CD4-positive, alpha-beta memory T cell (primary cell): ENCODE measurements at regions not wholly inside any gene's neighbourhood (a gene's known extent, or its start where the extent isn't known, plus 50 kb on each side); places are given as distances from the start of the nearest gene placed in this dataset.

Source experiments
- CTCF ChIA-PET: fragments of 350-600 bp; sonication (Branson Sonifier 250); formaldehyde crosslinking; loops from one replicate; lab custom pipeline; 2021; ENCODE audit warnings: inconsistent platforms; ENCODE audit not compliant: partially characterized antibody; lab: Charles Lee
- POLR2A ChIA-PET: fragments of 350-600 bp; sonication (Branson Sonifier 250); formaldehyde crosslinking; loops from one replicate; lab custom pipeline; 2021; ENCODE audit not compliant: partially characterized antibody; lab: Charles Lee
- DNase-seq, 5 donors: peaks; one replicate each; pipeline versions ENCODE4 v3.0.0 to v3.0.0-alpha.2; 2020 to 2022; ENCODE audit warnings: mixed read lengths in 1 of 5
- H3K27ac ChIP-seq: one replicate; pipeline ENCODE4 v1.7.0; 2013; ENCODE audit warnings: low read depth, low read length
- H3K27me3 ChIP-seq: 2 replicates; pipeline ENCODE4 v1.7.0; 2013; ENCODE audit warnings: mild to moderate bottlenecking, low read length, moderate library complexity; ENCODE audit not compliant: insufficient read depth
- H3K36me3 ChIP-seq: 2 replicates; pipeline ENCODE4 v1.7.0; 2013; ENCODE audit warnings: mild to moderate bottlenecking, low read length, moderate library complexity; ENCODE audit not compliant: insufficient read depth
- H3K4me1 ChIP-seq: 2 replicates; pipeline ENCODE4 v1.7.0; 2013; ENCODE audit warnings: mild to moderate bottlenecking, low read length, moderate library complexity; ENCODE audit not compliant: insufficient read depth
- H3K4me3 ChIP-seq, 2 donors: one replicate each; pipeline ENCODE4 v1.7.0; 2013; ENCODE audit warnings: low read length in 2 of 2, mild to moderate bottlenecking in 1 of 2
- H3K9me3 ChIP-seq, 2 donors: one replicate each; pipeline ENCODE4 v1.7.0; 2013; ENCODE audit warnings: low read length in 2 of 2, control low read depth in 1 of 2; ENCODE audit not compliant: control insufficient read depth in 1 of 2
- H3K27ac Mint-ChIP-seq, 7 donors: one replicate each; pipeline ENCODE4 v1.8.0; 2020 to 2021; ENCODE audit warnings: mixed read lengths in 7 of 7, mild to moderate bottlenecking in 6 of 7, inconsistent platforms in 3 of 7, moderate library complexity in 3 of 7
- H3K27me3 Mint-ChIP-seq, 2 donors: one replicate each; pipeline ENCODE4 v1.8.0; 2020 to 2021; ENCODE audit warnings: mixed read lengths in 2 of 2
- H3K36me3 Mint-ChIP-seq, 2 donors: one replicate each; pipeline ENCODE4 v1.8.0; 2020 to 2021; ENCODE audit warnings: mixed read lengths in 2 of 2, inconsistent platforms in 1 of 2, mild to moderate bottlenecking in 1 of 2
- H3K4me1 Mint-ChIP-seq, 4 donors: one replicate each; pipeline ENCODE4 v1.8.0; 2020 to 2021; ENCODE audit warnings: mixed read lengths in 4 of 4, mild to moderate bottlenecking in 1 of 4
- H3K4me3 Mint-ChIP-seq, 8 donors: one replicate each; pipeline ENCODE4 v1.8.0; 2020 to 2021; ENCODE audit warnings: mixed read lengths in 8 of 8, mild to moderate bottlenecking in 7 of 8, moderate library complexity in 6 of 8, inconsistent platforms in 3 of 8
- H3K9me3 Mint-ChIP-seq, 8 donors: one replicate each; pipeline ENCODE4 v1.8.0; 2020 to 2021; ENCODE audit warnings: mixed read lengths in 8 of 8, mild to moderate bottlenecking in 5 of 8, inconsistent platforms in 3 of 8, moderate library complexity in 1 of 8
- intact Hi-C: fragments of 100-400 bp; cut with micrococcal nuclease; formaldehyde crosslinking; loops from one replicate; pipeline ENCODE4 v1.15.1; 2023

DNA sequence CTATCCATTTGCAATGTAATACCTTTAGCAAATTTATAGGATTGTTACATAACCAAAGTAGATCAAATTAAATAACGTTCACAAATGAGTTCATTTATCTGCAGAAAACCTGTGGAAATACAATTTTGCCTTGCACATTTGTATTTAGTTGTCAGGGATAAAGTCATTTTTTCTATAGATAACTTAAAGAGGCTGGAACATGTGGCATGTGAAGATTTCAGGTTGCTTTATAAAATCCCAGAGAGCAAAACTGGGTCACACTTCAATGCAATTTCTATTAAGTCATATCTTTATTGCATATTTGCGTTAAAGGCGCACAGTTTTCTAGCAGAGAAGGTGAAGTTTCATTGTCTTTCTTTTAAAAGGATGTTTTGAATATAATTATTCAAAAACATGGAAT, 342.4 kb downstream of the USP25 start:
- H3K27ac ChIP-seq, result no peak overlapping the region
- POLR2A ChIA-PET, result no interaction called here
- CTCF ChIA-PET, result no interaction called here

DNA sequence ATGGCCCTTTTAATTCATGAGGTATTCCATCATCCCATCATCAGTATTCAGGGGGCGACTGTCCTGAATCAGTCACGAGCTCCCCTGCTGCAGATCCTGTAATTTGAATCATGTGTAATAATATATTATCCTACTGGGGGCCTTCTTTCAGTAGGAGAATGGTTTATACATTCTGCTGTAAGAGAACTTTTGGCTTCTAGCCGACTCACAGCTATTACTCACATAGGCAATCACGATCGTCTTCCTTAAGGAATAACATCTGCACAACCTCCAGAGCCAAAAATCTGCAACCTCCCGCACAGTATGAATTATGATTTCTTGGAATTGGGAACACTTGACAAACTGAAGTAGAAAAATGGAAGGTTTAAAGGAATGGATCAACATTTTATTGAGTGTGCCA, 343.0 kb downstream of the USP25 start:
- Histone ChIP-seq H3K4me1 (no peaks in the 10 kb centered on the region), H3K27me3 (no peaks in the 10 kb centered on the region), H3K9me3 (no peaks in the 10 kb centered on the region), H3K4me3 (no peak overlapping the region), H3K36me3 (no peaks in the 10 kb centered on the region), H3K27ac (no peak overlapping the region)
- H3K36me3 Mint-ChIP-seq, result no peaks in the 10 kb centered on the region
- peaks cover 0 to 2% of the 10 kb centered on the region in 2 donors for H3K27me3 Mint-ChIP-seq
- ChIA-PET CTCF (no interaction called here), POLR2A (no interaction called here)
- intact Hi-C loops, result no loop called here
- H3K4me3 Mint-ChIP-seq, result no peak overlapping the region
- no peak overlapping the region for H3K27ac Mint-ChIP-seq
- peaks cover 0 to 1% (median 0%) of the 10 kb centered on the region in 8 donors for H3K9me3 Mint-ChIP-seq
- DNase-seq, result no peak
- no peaks in the 10 kb centered on the region for H3K4me1 Mint-ChIP-seq

More for the DNA sequence above, 342.4 kb downstream of the USP25 start:
- Histone ChIP-seq H3K36me3 (no peaks in the 10 kb centered on the region), H3K4me3 (no peak overlapping the region), H3K27me3 (no peaks in the 10 kb centered on the region), H3K9me3 (no peaks in the 10 kb centered on the region), H3K4me1 (no peaks in the 10 kb centered on the region)
- Mint-ChIP-seq H3K27ac (no peak overlapping the region), H3K36me3 (no peaks in the 10 kb centered on the region), H3K4me3 (no peak overlapping the region), H3K4me1 (no peaks in the 10 kb centered on the region), H3K9me3 (peaks cover 0 to 1% (median 0%) of the 10 kb centered on the region in 8 donors), H3K27me3 (peaks cover 0 to 2% of the 10 kb centered on the region in 2 donors)
- DNase-seq, result no peak
- intact Hi-C loops, result no loop called here

DNA sequence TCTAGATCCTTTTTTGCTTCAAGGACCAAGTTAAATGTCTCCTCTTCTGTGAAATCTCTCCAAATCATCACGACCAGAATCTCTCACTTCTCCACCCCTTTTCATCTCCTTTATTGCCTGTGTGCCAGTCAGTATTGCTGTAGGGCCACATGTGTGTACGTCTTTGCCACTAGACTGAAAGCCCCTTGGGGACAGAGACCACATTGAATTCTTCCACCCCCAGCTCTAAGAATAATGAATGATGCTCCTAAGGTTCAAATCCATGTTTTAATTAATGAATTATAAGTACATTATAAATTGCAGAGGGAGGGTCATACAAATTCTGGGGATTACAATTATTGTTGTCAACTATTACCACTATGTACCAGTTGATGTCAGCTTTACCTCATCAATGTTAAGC, 343.8 kb downstream of the USP25 start:
- no peak for DNase-seq
- Mint-ChIP-seq H3K27me3 (peaks cover 0 to 2% of the 10 kb centered on the region in 2 donors), H3K4me3 (no peak overlapping the region), H3K9me3 (peaks cover 0 to 1% (median 0%) of the 10 kb centered on the region in 8 donors), H3K27ac (no peak overlapping the region), H3K4me1 (no peaks in the 10 kb centered on the region), H3K36me3 (no peaks in the 10 kb centered on the region)
- Histone ChIP-seq H3K27me3 (no peaks in the 10 kb centered on the region), H3K4me3 (no peak overlapping the region), H3K4me1 (no peaks in the 10 kb centered on the region), H3K36me3 (no peaks in the 10 kb centered on the region), H3K9me3 (no peaks in the 10 kb centered on the region), H3K27ac (no peak overlapping the region)
- POLR2A ChIA-PET, result no interaction called here
- CTCF ChIA-PET, result no interaction called here
- intact Hi-C loops, result no loop called here

DNA sequence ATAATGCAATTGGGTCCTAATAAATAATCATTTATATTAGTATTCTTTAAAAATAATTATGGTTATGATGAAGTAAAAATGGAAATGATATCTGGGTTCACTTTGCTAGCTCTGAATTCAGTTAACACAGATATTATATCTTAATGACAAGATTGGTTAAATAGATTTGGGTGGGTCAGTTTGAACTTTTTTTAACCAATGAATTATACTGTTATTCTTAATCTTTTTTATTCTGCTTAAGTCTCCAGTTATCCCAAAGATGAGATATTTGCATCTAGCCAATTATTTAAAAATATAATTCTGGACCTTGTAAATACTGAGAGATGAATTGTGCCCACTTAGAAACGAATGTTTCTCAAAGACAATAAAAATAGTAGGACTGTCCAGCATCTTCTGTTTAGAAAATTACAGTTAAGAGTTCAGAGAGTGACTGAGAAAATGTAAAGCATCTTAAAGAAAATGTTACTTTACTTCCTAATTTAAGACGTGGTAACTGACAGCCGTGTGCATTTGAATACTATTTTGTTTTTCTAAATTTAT, 345.2 kb downstream of the USP25 start:
- Histone ChIP-seq H3K27me3 (no peaks in the 10 kb centered on the region), H3K9me3 (no peaks in the 10 kb centered on the region), H3K4me1 (no peaks in the 10 kb centered on the region), H3K27ac (no peak overlapping the region), H3K4me3 (no peak overlapping the region), H3K36me3 (no peaks in the 10 kb centered on the region)
- ChIA-PET CTCF (no interaction called here), POLR2A (no interaction called here)
- no peak for DNase-seq
- Mint-ChIP-seq H3K27ac (no peak overlapping the region), H3K36me3 (no peaks in the 10 kb centered on the region), H3K27me3 (peaks cover 0 to 2% of the 10 kb centered on the region in 2 donors), H3K9me3 (peaks cover 0 to 1% (median 0%) of the 10 kb centered on the region in 8 donors), H3K4me3 (no peak overlapping the region), H3K4me1 (no peaks in the 10 kb centered on the region)
- intact Hi-C loops, result no loop called here

DNA sequence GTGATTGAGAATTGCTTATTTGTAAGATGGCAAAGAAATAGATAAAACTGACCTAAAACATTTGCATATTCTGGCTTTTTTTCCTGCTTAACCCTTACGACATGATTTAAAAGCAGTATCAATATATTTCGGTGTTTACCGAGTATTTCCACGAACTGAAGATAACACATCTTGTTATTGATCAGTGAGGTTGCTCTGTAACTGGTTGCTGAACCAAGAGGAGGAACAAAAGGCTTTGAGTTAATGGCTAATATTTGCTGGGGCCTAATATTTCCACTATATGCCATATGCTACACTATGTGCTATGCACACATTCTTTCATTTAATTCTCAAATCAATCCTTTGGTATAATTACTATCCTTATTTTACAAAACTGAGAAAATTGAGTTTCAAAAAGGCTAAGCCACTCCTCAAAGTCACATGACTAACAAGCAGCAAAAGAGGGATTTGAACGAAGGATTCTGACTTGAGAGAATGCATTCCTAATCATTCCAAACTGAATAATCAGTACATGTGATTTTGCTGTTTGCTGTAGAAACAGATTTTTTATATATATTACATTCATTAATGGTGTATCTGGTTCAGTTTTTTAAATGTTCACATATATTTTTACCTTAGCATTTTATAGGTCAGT, 346.0 kb downstream of the USP25 start:
- H3K36me3 Mint-ChIP-seq, result no peaks in the 10 kb centered on the region
- ChIA-PET CTCF (no interaction called here), POLR2A (no interaction called here)
- H3K27ac Mint-ChIP-seq, result no peak overlapping the region
- intact Hi-C loops, result no loop called here
- H3K4me3 ChIP-seq, result no peak overlapping the region
- H3K4me3 Mint-ChIP-seq, result no peak overlapping the region
- H3K4me1 Mint-ChIP-seq, result no peaks in the 10 kb centered on the region
- no peaks in the 10 kb centered on the region for H3K27me3 ChIP-seq
- H3K36me3 ChIP-seq, result no peaks in the 10 kb centered on the region
- peaks cover 0 to 1% (median 0%) of the 10 kb centered on the region in 8 donors for H3K9me3 Mint-ChIP-seq
- peaks cover 0 to 2% of the 10 kb centered on the region in 2 donors for H3K27me3 Mint-ChIP-seq
- no peak overlapping the region for H3K27ac ChIP-seq
- no peaks in the 10 kb centered on the region for H3K9me3 ChIP-seq
- H3K4me1 ChIP-seq, result no peaks in the 10 kb centered on the region
- DNase-seq, result no peak

DNA sequence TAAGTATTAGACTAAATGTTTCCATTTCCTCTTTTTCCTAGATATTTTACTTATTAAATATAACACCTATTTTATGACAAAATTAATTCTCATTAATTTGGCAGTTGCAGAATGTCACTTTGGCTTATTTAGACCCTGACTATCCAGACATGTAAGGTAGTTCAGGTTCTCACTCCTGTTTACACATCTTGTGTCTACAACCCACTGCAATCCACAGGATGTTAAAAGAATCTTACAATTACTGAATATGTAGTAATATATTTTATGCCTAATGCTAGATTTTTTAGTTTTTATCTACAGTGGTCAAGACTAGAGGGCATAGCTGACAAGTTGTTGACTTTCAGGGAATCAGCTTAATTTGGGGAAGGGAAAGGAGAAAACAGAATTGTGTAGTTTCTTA, 346.7 kb downstream of the USP25 start:
- Histone ChIP-seq H3K27ac (no peak overlapping the region), H3K4me1 (no peaks in the 10 kb centered on the region), H3K27me3 (no peaks in the 10 kb centered on the region), H3K4me3 (no peak overlapping the region), H3K9me3 (no peaks in the 10 kb centered on the region), H3K36me3 (no peaks in the 10 kb centered on the region)
- ChIA-PET CTCF (no interaction called here), POLR2A (no interaction called here)
- intact Hi-C loops, result no loop called here
- Mint-ChIP-seq H3K36me3 (no peaks in the 10 kb centered on the region), H3K4me3 (no peak overlapping the region), H3K27me3 (peaks cover 0 to 4% of the 10 kb centered on the region in 2 donors), H3K27ac (no peak overlapping the region), H3K9me3 (peaks cover 0 to 1% (median 0%) of the 10 kb centered on the region in 8 donors), H3K4me1 (no peaks in the 10 kb centered on the region)
- DNase-seq, result no peak

DNA sequence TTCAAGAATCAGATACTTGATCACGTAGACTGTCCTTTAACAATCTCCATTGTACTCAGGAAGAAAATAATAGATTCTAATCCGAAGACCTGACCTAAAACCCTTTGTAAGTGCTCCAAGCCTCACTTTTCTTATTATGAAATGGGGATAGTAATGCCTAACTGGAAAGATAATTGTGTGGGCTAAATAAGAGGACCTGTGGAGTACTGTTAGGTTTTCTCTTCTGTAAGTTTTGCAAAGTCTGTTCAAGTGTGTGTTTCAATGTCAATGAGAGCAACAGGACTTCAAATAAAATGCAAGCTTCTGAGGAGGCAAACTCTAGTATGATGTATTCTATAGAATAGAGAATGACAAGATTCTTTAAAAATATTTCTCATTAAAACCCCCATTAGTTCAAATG, 348.6 kb downstream of the USP25 start:
- H3K9me3 Mint-ChIP-seq, result peaks cover 0 to under 1% (median 0%) of the 10 kb centered on the region in 8 donors
- no peaks in the 10 kb centered on the region for H3K4me1 Mint-ChIP-seq
- Histone ChIP-seq H3K27ac (no peak overlapping the region), H3K36me3 (no peaks in the 10 kb centered on the region), H3K9me3 (no peaks in the 10 kb centered on the region), H3K4me3 (no peak overlapping the region), H3K4me1 (no peaks in the 10 kb centered on the region), H3K27me3 (no peaks in the 10 kb centered on the region)
- H3K27me3 Mint-ChIP-seq, result peaks cover 0 to 1% of the 10 kb centered on the region in 2 donors
- POLR2A ChIA-PET, result no interaction called here
- no peaks in the 10 kb centered on the region for H3K36me3 Mint-ChIP-seq
- CTCF ChIA-PET, result no interaction called here
- DNase-seq, result no peak
- intact Hi-C loops, result no loop called here
- H3K4me3 Mint-ChIP-seq, result no peak overlapping the region
- no peak overlapping the region for H3K27ac Mint-ChIP-seq
